Breast epithelium (tissue), 4 donors: ENCODE measurements at regions not wholly inside any gene's neighbourhood (a gene's known extent, or its start where the extent isn't known, plus 50 kb on each side); places are given as distances from the start of the nearest gene placed in this dataset.

Experiments used
- DNase-seq, 2 donors: peaks; one replicate each; pipeline ENCODE4 v3.0.0-alpha.2; 2019; ENCODE audit warnings: low spot score in 2 of 2
- H3K27ac ChIP-seq, 2 donors: fragments of 200-600 bp; sonication (generic) in 1 of 2; one replicate each; pipeline ENCODE4 v1.5.1; 2016 to 2019; ENCODE audit warnings: mild to moderate bottlenecking in 1 of 2
- H3K27me3 ChIP-seq, 2 donors: fragments of 200-600 bp; sonication (generic) in 1 of 2; one replicate each; pipeline versions ENCODE4 v1.5.1 to v1.6.0; 2017 to 2019; ENCODE audit warnings: control low read depth in 1 of 2, mild to moderate bottlenecking in 1 of 2
- H3K36me3 ChIP-seq: fragments of 200-600 bp; one replicate; pipeline ENCODE4 v1.5.1; 2019
- H3K4me1 ChIP-seq, 2 donors: fragments of 200-600 bp; sonication (generic); one replicate each; pipeline ENCODE4 v1.5.1; 2016 to 2019; ENCODE audit warnings: control low read depth in 1 of 2
- H3K4me3 ChIP-seq, 3 donors: fragments of 200-600 bp; sonication (generic); 1 replicate in 2 of 3; 2 replicates in 1 of 3; pipeline ENCODE4 v1.5.1; 2016 to 2019; ENCODE audit warnings: mild to moderate bottlenecking in 3 of 3, moderate library complexity in 2 of 3
- H3K9me3 ChIP-seq, 2 donors: fragments of 200-600 bp; sonication (generic) in 1 of 2; one replicate each; pipeline ENCODE4 v1.5.1; 2016 to 2019; ENCODE audit warnings: control low read depth in 1 of 2
- CTCF ChIP-seq, 3 donors: fragments of 450-650 bp; IDR thresholded peaks; one replicate each; pipeline ENCODE4 v1.5.1; 2016 to 2017; ENCODE audit warnings: antibody characterized with exemption in 3 of 3, mild to moderate bottlenecking in 3 of 3, moderate library complexity in 3 of 3
- POLR2A ChIP-seq: fragments of 450-650 bp; IDR thresholded peaks from one replicate; pipeline ENCODE4 v1.6.1; 2016; ENCODE audit warnings: antibody characterized with exemption, mild to moderate bottlenecking, moderate library complexity
- POLR2AphosphoS5 ChIP-seq, 3 donors: sonication (generic); formaldehyde crosslinking; IDR thresholded peaks; one replicate each; pipeline ENCODE4 v1.6.1; 2017; ENCODE audit warnings: antibody characterized with exemption in 3 of 3
- intact Hi-C: fragments of 100-400 bp; cut with DNase I; formaldehyde crosslinking; loops from one replicate; pipeline ENCODE4 v1.15.1; 2023; ENCODE audit warnings: low total_unique reads

GRCh38 chr4:137106287-137106686, 426.0 kb downstream of the PCDH18 start:
- H3K27ac ChIP-seq, result no peak overlapping the region
- intact Hi-C loops, result no loop called here

GRCh38 chr4:137090951-137091350, 441.3 kb downstream of the PCDH18 start:
- no peak overlapping the region for H3K4me3 ChIP-seq
- H3K27ac ChIP-seq, result no peak overlapping the region
- H3K27me3 ChIP-seq, result no peaks in the 10 kb centered on the region
- H3K4me1 ChIP-seq, result no peaks in the 10 kb centered on the region
- intact Hi-C loops, result no loop called here
- DNase-seq, result no peak
- no peaks in the 10 kb centered on the region for H3K36me3 ChIP-seq
- TF ChIP-seq CTCF (IDR thresholded peaks at IDR 0.05) (no peak), POLR2A (no peak), POLR2AphosphoS5 (IDR thresholded peaks at IDR 0.05) (no peak)
- no peaks in the 10 kb centered on the region for H3K9me3 ChIP-seq

More at GRCh38 chr4:137106287-137106686, 426.0 kb downstream of the PCDH18 start:
- Histone ChIP-seq H3K27me3 (no peaks in the 10 kb centered on the region), H3K4me1 (no peaks in the 10 kb centered on the region), H3K4me3 (no peak overlapping the region), H3K9me3 (no peaks in the 10 kb centered on the region), H3K36me3 (no peaks in the 10 kb centered on the region)
- DNase-seq, result no peak
- no peak for TF ChIP-seq POLR2AphosphoS5 (IDR thresholded peaks at IDR 0.05)
- TF ChIP-seq POLR2A, result no peak
- no peak for TF ChIP-seq CTCF (IDR thresholded peaks at IDR 0.05)

GRCh38 chr4:137083571-137084135, 448.6 kb downstream of the PCDH18 start:
- DNase-seq, result no peak
- intact Hi-C loops, result no loop called here
- H3K4me1 ChIP-seq, result no peaks in the 10 kb centered on the region
- H3K27ac ChIP-seq, result no peak overlapping the region
- no peaks in the 10 kb centered on the region for H3K27me3 ChIP-seq
- no peaks in the 10 kb centered on the region for H3K36me3 ChIP-seq
- no peaks in the 10 kb centered on the region for H3K9me3 ChIP-seq
- no peak for TF ChIP-seq CTCF (IDR thresholded peaks at IDR 0.05)
- no peak for TF ChIP-seq POLR2A
- TF ChIP-seq POLR2AphosphoS5 (IDR thresholded peaks at IDR 0.05), result no peak
- no peak overlapping the region for H3K4me3 ChIP-seq

GRCh38 chr4:137082061-137082460, 450.2 kb downstream of the PCDH18 start:
- intact Hi-C loops, result no loop called here
- H3K4me1 ChIP-seq, result no peaks in the 10 kb centered on the region
- no peaks in the 10 kb centered on the region for H3K36me3 ChIP-seq
- TF ChIP-seq POLR2A (no peak), CTCF (IDR thresholded peaks at IDR 0.05) (no peak), POLR2AphosphoS5 (IDR thresholded peaks at IDR 0.05) (no peak)
- no peak overlapping the region for H3K27ac ChIP-seq
- DNase-seq, result no peak
- no peak overlapping the region for H3K4me3 ChIP-seq
- no peaks in the 10 kb centered on the region for H3K9me3 ChIP-seq
- H3K27me3 ChIP-seq, result no peaks in the 10 kb centered on the region

- DNase-seq, result no peak
- H3K36me3 ChIP-seq, result no peaks in the 10 kb centered on the region
- no peaks in the 10 kb centered on the region for H3K27me3 ChIP-seq
- TF ChIP-seq POLR2AphosphoS5 (IDR thresholded peaks at IDR 0.05), result no peak
- TF ChIP-seq CTCF (IDR thresholded peaks at IDR 0.05), result no peak
- TF ChIP-seq POLR2A, result no peak
- H3K27ac ChIP-seq, result no peak overlapping the region
- H3K4me3 ChIP-seq, result no peak overlapping the region
- H3K9me3 ChIP-seq, result peaks cover 0 to 8% of the 10 kb centered on the region in 2 donors
- intact Hi-C loops, result loop anchor here (10.0 kb wide), 1 partner anchor 1822 kb away; no protein-coding TSS in a partner anchor
- no peaks in the 10 kb centered on the region for H3K4me1 ChIP-seq
Measured at GRCh38 chr4:137076908-137077307, 455.4 kb downstream of the PCDH18 start.
